A549 (cell line): ENCODE measurements at regions not wholly inside any gene's neighbourhood (a gene's known extent, or its start where the extent isn't known, plus 50 kb on each side); places are given as distances from the start of the nearest gene placed in this dataset.
"Not testable (repeated sequence)": the region's sequence is repeated elsewhere in the genome, so short reads cannot be mapped to it uniquely, and the experiment has no call there.

Source experiments
- ATAC-seq, 2 experiments: fragments of 200-7000 bp in 1 of 2; fragments of >200 bp in 1 of 2; cut with Nextera tagmentation in 1 of 2; cut with Tn5 transposase in 1 of 2; 3 replicates each; pipeline versions ENCODE4 v1.8.0 to v1.9.1; 2018 to 2020; ENCODE audit warnings: mild to moderate bottlenecking in 1 of 2, moderate library complexity in 1 of 2
- CTCF ChIA-PET: fragments of 300-600 bp; sonication (Branson Sonifier 250); formaldehyde crosslinking; extraction: SDS; loops from one replicate; lab custom pipeline; 2021; ENCODE audit warnings: antibody characterized with exemption, inconsistent platforms; lab: Yijun Ruan, JAX
- POLR2A ChIA-PET: fragments of 350-600 bp; formaldehyde crosslinking; extraction: SDS; loops from one replicate; lab custom pipeline; 2021; ENCODE audit warnings: antibody characterized with exemption, inconsistent platforms; lab: Yijun Ruan, JAX
- DNase-seq, 2 experiments: peaks; one replicate each; pipeline versions ENCODE4 v3.0.0 to v3.0.0-alpha.2; 2011 to 2016; ENCODE audit warnings: low read depth in 1 of 2, low spot score in 1 of 2
- FAIRE-seq: peaks from 2 replicates; lab custom pipeline; 2011; peaks lifted over from hg19 to GRCh38; lab: Jason Lieb, UNC
- H3K27ac ChIP-seq, 2 experiments: fragments of >200 bp; sonication (Bioruptor Twin); formaldehyde crosslinking; 3 replicates each; pipeline ENCODE4 v1.5.1; 2016 to 2017
- H3K4me1 ChIP-seq: fragments of >200 bp; sonication (Bioruptor Twin); formaldehyde crosslinking; 3 replicates; pipeline ENCODE4 v1.6.1; 2016
- H3K4me2 ChIP-seq: fragments of >200 bp; sonication (Bioruptor Twin); formaldehyde crosslinking; 3 replicates; pipeline ENCODE4 v1.6.1; 2016
- H3K4me3 ChIP-seq: fragments of >200 bp; sonication (Bioruptor Twin); formaldehyde crosslinking; 3 replicates; pipeline ENCODE4 v1.5.1; 2016
- H3K9me3 ChIP-seq: fragments of >200 bp; sonication (Bioruptor Twin); formaldehyde crosslinking; 3 replicates; pipeline ENCODE4 v1.6.1; 2016
- BHLHE40 ChIP-seq: IDR thresholded peaks from 2 replicates; pipeline ENCODE4 v1.6.1; 2012; ENCODE audit warnings: low read depth, low read length, inconsistent platforms
- CHD4 ChIP-seq: fragments of 200-600 bp; sonication (generic); IDR thresholded peaks from 2 replicates; pipeline ENCODE4 v1.6.1; 2016; ENCODE audit warnings: antibody characterized with exemption, mild to moderate bottlenecking, borderline replicate concordance
- ESRRA ChIP-seq: fragments of 150-350 bp; IDR thresholded peaks from 2 replicates; pipeline ENCODE4 v1.6.1; 2014; ENCODE audit warnings: mild to moderate bottlenecking, low read length, borderline replicate concordance
- FOSB ChIP-seq: fragments of 250-450 bp; sonication (Bioruptor Pico); IDR thresholded peaks from 2 replicates; pipeline ENCODE4 v1.5.0; 2020; ENCODE audit warnings: mild to moderate bottlenecking, moderate library complexity
- FOSL2 ChIP-seq, 2 experiments: fragments of 450-650 bp in 1 of 2; fragments of >200 bp in 1 of 2; sonication (Bioruptor Twin) in 1 of 2; formaldehyde crosslinking; IDR thresholded peaks; 2 replicates each; pipeline versions ENCODE4 v1.5.0 to v1.6.1; 2016 to 2020; ENCODE audit warnings: mild to moderate bottlenecking in 1 of 2, moderate library complexity in 1 of 2
- FOXS1 ChIP-seq: fragments of 250-450 bp; sonication (Bioruptor Pico); IDR thresholded peaks from 2 replicates; pipeline ENCODE4 v1.5.0; 2020; ENCODE audit warnings: mild to moderate bottlenecking, moderate library complexity
- KDM1A ChIP-seq: fragments of 200-600 bp; sonication (generic); IDR thresholded peaks from 2 replicates; pipeline ENCODE4 v1.6.1; 2016; ENCODE audit warnings: low read depth, mild to moderate bottlenecking
- MAFK ChIP-seq: fragments of 450-650 bp; IDR thresholded peaks from 2 replicates; pipeline ENCODE4 v1.6.1; 2014; ENCODE audit not compliant: partially characterized antibody
- MYC ChIP-seq: IDR thresholded peaks from 2 replicates; pipeline ENCODE4 v1.6.1; 2012; ENCODE audit warnings: mild to moderate bottlenecking, inconsistent platforms, low read length, improper control_type of control experiment, borderline replicate concordance
- NFE2L2 ChIP-seq: fragments of 150-350 bp; conservative IDR thresholded peaks from 2 replicates; pipeline ENCODE4 v1.6.1; 2014; ENCODE audit warnings: low read length
- NPAS2 ChIP-seq: fragments of 250-450 bp; sonication (Bioruptor Pico); IDR thresholded peaks from 2 replicates; pipeline ENCODE4 v1.8.0; 2022; ENCODE audit warnings: mild to moderate bottlenecking, moderate library complexity, borderline replicate concordance
- PHF8 ChIP-seq: fragments of 200-600 bp; sonication (generic); IDR thresholded peaks from 2 replicates; pipeline ENCODE4 v1.6.1; 2016; ENCODE audit warnings: low read depth, mild to moderate bottlenecking, antibody characterized with exemption, moderate library complexity, borderline replicate concordance
- RARB ChIP-seq: fragments of 250-450 bp; sonication (Bioruptor Pico); IDR thresholded peaks from 2 replicates; pipeline ENCODE4 v1.8.0; 2021; ENCODE audit warnings: mild to moderate bottlenecking, moderate library complexity
- RCOR1 ChIP-seq: fragments of 150-350 bp; IDR thresholded peaks from 2 replicates; pipeline ENCODE4 v1.6.1; 2014; ENCODE audit warnings: antibody characterized with exemption, low read length, low read depth
- SMC3 ChIP-seq: fragments of >200 bp; sonication (Bioruptor Twin); formaldehyde crosslinking; IDR thresholded peaks from 3 replicates; pipeline ENCODE4 v1.6.1; 2018; ENCODE audit warnings: inconsistent platforms
- SREBF2 ChIP-seq: fragments of 450-650 bp; IDR thresholded peaks from 2 replicates; pipeline ENCODE4 v1.6.1; 2014; ENCODE audit warnings: mild to moderate bottlenecking, moderate library complexity
- TP53 ChIP-seq: fragments of 250-450 bp; sonication (Bioruptor Pico); IDR thresholded peaks from 2 replicates; pipeline ENCODE4 v1.5.0; 2021; ENCODE audit warnings: mild to moderate bottlenecking, moderate library complexity
- ZC3H11A ChIP-seq: fragments of 450-650 bp; IDR thresholded peaks from 2 replicates; pipeline ENCODE4 v1.6.1; 2014; ENCODE audit warnings: antibody characterized with exemption, mild to moderate bottlenecking
- ZNF302 ChIP-seq: fragments of 250-450 bp; sonication (Bioruptor Pico); IDR thresholded peaks from 2 replicates; pipeline ENCODE4 v1.9.0; 2021; ENCODE audit warnings: inconsistent platforms, mild to moderate bottlenecking, moderate library complexity
- ZSCAN20 ChIP-seq: fragments of 250-450 bp; sonication (Bioruptor Pico); IDR thresholded peaks from 2 replicates; pipeline ENCODE4 v1.8.0; 2022; ENCODE audit warnings: mild to moderate bottlenecking, moderate library complexity
- WGBS: methylation state at CpG from one replicate; pipeline ENCODE4 v1.1.6; 2017; ENCODE audit errors: missing lambda C conversion rate; 5-methylcytosine and 5-hydroxymethylcytosine counted together
- TF ChIP-seq, protein P1 (sequence below): fragments of 200-600 bp; sonication (generic); IDR thresholded peaks from 2 replicates; pipeline ENCODE4 v1.6.1; 2016; ENCODE audit warnings: antibody characterized with exemption, mild to moderate bottlenecking, moderate library complexity
- TF ChIP-seq, protein P2 (sequence below): IDR thresholded peaks from 2 replicates; pipeline ENCODE4 v1.6.1; 2012; ENCODE audit warnings: low read depth, borderline replicate concordance
- TF ChIP-seq, protein P3 (sequence below): IDR thresholded peaks from 2 replicates; pipeline ENCODE4 v1.6.1; 2012

DNA sequence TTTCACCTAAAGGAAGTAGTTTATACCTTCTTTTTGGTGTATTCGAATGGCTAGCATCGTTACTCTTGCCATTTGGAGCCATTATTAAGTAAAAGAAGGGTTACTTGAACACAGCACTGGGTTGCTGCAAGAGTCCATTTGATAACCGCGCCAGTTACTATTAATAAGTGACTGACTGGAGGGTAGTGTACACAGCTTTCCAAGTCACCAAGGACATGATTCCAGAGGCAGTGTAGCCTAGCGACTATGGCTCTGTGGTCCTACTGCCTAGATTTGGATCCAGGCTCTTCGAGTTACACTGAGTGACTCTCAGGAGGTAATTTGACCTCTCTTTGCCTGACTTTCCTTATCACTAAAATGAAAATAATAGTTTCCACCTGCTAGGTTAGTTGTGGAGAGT is 206.8 kb downstream of the MEIS1 start:
- no peaks in the 10 kb centered on the region for H3K4me1 ChIP-seq
- WGBS, result 26% methylated on average over 6 of the region's 6 CpGs
- CTCF ChIA-PET, result no interaction called here
- H3K9me3 ChIP-seq, result no peaks in the 10 kb centered on the region
- DNase-seq (no peak), ATAC-seq (no peak), FAIRE-seq (no peak)
- no peak overlapping the region for H3K4me2 ChIP-seq
- POLR2A ChIA-PET, result no interaction called here
- no peak overlapping the region for H3K27ac ChIP-seq
- H3K4me3 ChIP-seq, result no peak overlapping the region
- TF ChIP-seq BHLHE40 (no peak), FOSL2 (IDR thresholded peaks at IDR 0.05) (no peak), FOSL2 (CRISPR knock-in tag; IDR thresholded peaks at IDR 0.05) (no peak), FOXS1 (no peak)
- TF ChIP-seq, all 56 proteins: peak for 0

DNA sequence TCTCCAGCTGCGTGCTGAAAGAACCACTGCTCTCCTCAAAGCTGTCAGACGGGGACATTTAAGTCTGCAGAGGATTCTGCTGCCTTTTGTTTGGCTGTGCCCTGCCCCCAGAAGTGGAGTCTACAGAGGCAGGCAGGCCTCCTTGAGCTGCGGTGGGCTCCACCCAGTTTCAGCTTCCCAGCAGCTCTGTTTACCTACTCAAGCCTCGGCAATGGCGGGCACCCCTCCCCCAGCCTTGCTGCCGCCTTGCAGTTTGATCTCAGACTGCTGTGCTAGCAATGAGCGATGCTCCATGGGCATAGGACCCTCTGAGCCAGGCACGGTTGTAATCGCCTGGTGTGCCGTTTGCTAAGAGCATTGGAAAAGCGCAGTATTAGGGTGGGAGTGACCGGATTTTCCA is 213.2 kb downstream of the MEIS1 start:
- POLR2A ChIA-PET, H3K4me2 ChIP-seq, H3K9me3 ChIP-seq, H3K4me3 ChIP-seq, DNase-seq, H3K27ac ChIP-seq, ATAC-seq, CTCF ChIA-PET, FAIRE-seq, H3K4me1 ChIP-seq: not testable (repeated sequence)
- 8% methylated on average over 11 of the region's 12 CpGs for WGBS

DNA sequence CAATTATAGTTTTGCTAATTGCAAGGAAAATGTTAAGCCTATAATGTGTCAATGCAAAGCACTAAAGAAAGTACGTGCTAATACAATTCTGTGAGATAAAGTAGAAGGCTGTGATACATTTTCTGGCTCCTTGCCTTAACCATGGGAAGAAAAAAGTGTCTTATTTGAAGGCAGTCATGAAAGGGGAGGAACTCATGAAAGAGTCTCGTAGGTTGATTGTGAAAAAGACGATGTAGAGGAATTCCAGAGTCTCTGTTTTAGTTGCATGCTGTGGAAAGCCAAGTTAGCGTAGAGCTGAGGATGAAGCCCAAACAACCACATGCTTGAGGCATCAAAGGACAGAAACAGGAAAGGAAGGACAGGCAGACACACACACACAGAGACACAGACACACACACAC is 214.1 kb downstream of the MEIS1 start:
- FAIRE-seq, result no peak
- Histone ChIP-seq H3K4me3 (no peak overlapping the region), H3K27ac (no peak overlapping the region), H3K4me2 (no peak overlapping the region), H3K9me3 (no peaks in the 10 kb centered on the region), H3K4me1 (no peaks in the 10 kb centered on the region)
- ChIA-PET CTCF (no interaction called here), POLR2A (no interaction called here)
- ATAC-seq, result no peak
- DNase-seq, result no peak
- 9% methylated on average over 4 of the region's 4 CpGs for WGBS
- TF ChIP-seq BHLHE40 (no peak), RCOR1 (no peak), FOSB (CRISPR knock-in tag) (no peak), ZNF302 (CRISPR knock-in tag) (no peak), FOXS1 (no peak), SREBF2 (no peak), TP53 (CRISPR knock-in tag) (no peak), ZSCAN20 (CRISPR knock-in tag) (no peak), ESRRA (no peak), ZC3H11A (no peak), MYC (no peak), SMC3 (no peak), CHD4 (no peak), MAFK (no peak)

DNA sequence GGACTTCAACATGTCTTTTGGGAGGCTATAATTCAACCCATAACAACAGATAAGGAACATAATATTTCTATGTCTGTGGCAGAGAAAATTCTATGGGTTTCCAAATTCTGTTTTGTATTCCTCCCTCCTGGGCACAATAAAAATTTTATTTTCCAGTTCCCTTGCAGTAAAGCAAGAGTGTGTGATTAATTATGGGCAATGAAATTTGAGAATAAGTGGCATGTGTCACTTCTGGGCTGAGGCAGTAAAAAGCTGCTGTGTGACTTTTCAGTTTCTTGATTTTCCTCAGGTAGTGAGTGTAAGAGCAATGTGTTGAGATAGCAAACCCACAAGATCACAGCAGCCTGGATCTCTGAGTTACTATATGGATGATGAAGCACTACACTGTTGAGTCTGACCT is 216.4 kb downstream of the MEIS1 start:
- Histone ChIP-seq H3K9me3 (no peaks in the 10 kb centered on the region), H3K4me1 (no peaks in the 10 kb centered on the region), H3K4me3 (no peak overlapping the region), H3K4me2 (no peak overlapping the region), H3K27ac (no peak overlapping the region)
- ChIA-PET POLR2A (no interaction called here), CTCF (no interaction called here)
- ATAC-seq (no peak), DNase-seq (no peak), FAIRE-seq (no peak)
- TF ChIP-seq, protein P1, sequence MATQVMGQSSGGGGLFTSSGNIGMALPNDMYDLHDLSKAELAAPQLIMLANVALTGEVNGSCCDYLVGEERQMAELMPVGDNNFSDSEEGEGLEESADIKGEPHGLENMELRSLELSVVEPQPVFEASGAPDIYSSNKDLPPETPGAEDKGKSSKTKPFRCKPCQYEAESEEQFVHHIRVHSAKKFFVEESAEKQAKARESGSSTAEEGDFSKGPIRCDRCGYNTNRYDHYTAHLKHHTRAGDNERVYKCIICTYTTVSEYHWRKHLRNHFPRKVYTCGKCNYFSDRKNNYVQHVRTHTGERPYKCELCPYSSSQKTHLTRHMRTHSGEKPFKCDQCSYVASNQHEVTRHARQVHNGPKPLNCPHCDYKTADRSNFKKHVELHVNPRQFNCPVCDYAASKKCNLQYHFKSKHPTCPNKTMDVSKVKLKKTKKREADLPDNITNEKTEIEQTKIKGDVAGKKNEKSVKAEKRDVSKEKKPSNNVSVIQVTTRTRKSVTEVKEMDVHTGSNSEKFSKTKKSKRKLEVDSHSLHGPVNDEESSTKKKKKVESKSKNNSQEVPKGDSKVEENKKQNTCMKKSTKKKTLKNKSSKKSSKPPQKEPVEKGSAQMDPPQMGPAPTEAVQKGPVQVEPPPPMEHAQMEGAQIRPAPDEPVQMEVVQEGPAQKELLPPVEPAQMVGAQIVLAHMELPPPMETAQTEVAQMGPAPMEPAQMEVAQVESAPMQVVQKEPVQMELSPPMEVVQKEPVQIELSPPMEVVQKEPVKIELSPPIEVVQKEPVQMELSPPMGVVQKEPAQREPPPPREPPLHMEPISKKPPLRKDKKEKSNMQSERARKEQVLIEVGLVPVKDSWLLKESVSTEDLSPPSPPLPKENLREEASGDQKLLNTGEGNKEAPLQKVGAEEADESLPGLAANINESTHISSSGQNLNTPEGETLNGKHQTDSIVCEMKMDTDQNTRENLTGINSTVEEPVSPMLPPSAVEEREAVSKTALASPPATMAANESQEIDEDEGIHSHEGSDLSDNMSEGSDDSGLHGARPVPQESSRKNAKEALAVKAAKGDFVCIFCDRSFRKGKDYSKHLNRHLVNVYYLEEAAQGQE, result no peak
- no peak for TF ChIP-seq NFE2L2
- TF ChIP-seq RARB, result no peak
- TF ChIP-seq ZNF302 (CRISPR knock-in tag), result no peak
- no peak for TF ChIP-seq RCOR1
- TF ChIP-seq NPAS2 (CRISPR knock-in tag), result no peak
- TF ChIP-seq KDM1A, result no peak
- TF ChIP-seq BHLHE40, result no peak
- TF ChIP-seq, protein P2, sequence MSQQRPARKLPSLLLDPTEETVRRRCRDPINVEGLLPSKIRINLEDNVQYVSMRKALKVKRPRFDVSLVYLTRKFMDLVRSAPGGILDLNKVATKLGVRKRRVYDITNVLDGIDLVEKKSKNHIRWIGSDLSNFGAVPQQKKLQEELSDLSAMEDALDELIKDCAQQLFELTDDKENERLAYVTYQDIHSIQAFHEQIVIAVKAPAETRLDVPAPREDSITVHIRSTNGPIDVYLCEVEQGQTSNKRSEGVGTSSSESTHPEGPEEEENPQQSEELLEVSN, result no peak
- no peak for TF ChIP-seq PHF8
- TF ChIP-seq, protein P3, sequence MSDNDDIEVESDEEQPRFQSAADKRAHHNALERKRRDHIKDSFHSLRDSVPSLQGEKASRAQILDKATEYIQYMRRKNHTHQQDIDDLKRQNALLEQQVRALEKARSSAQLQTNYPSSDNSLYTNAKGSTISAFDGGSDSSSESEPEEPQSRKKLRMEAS, result no peak
